ENCODE measurements at regions not wholly inside any gene's neighbourhood (a gene's known extent, or its start where the extent isn't known, plus 50 kb on each side); places are given as distances from the start of the nearest gene placed in this dataset.
"Not testable (repeated sequence)": the region's sequence is repeated elsewhere in the genome, so short reads cannot be mapped to it uniquely, and the experiment has no call there.

GRCh38 chr1:190667914-190668313, 190.2 kb upstream of the BRINP3 start:
- no peak overlapping the region for H3K27ac Mint-ChIP-seq
- DNase-seq = no peak
- no peaks in the 10 kb centered on the region for H3K4me1 Mint-ChIP-seq (ENCODE audit: low read depth)
- TF ChIP-seq CTCF (IDR thresholded peaks at IDR 0.05) = no peak
- H3K4me3 Mint-ChIP-seq = no peak overlapping the region
- H3K9me3 Mint-ChIP-seq = peaks cover 42% of the 10 kb centered on the region
- H3K36me3 Mint-ChIP-seq (ENCODE audit: low read depth) = no peaks in the 10 kb centered on the region
- H3K27me3 Mint-ChIP-seq (ENCODE audit: insufficient read depth) = peaks cover 2% of the 10 kb centered on the region

GRCh38 chr1:190679044-190679443, 201.4 kb upstream of the BRINP3 start:
- H3K27ac Mint-ChIP-seq = no peak overlapping the region
- H3K9me3 Mint-ChIP-seq = peaks cover 29% of the 10 kb centered on the region
- TF ChIP-seq CTCF (IDR thresholded peaks at IDR 0.05) = no peak
- no peak for DNase-seq
- H3K4me3 Mint-ChIP-seq = no peak overlapping the region
- H3K36me3 Mint-ChIP-seq (ENCODE audit: low read depth) = no peaks in the 10 kb centered on the region
- H3K27me3 Mint-ChIP-seq (ENCODE audit: insufficient read depth) = no peaks in the 10 kb centered on the region; the same call in 1 of the 2 replicates
- H3K4me1 Mint-ChIP-seq (ENCODE audit: low read depth) = no peaks in the 10 kb centered on the region

- Mint-ChIP-seq H3K27ac (no peak overlapping the region), H3K4me3 (no peak overlapping the region), H3K4me1 (ENCODE audit: low read depth) (no peaks in the 10 kb centered on the region), H3K27me3 (ENCODE audit: insufficient read depth) (no peaks in the 10 kb centered on the region), H3K9me3 (peaks cover 29% of the 10 kb centered on the region), H3K36me3 (ENCODE audit: low read depth) (no peaks in the 10 kb centered on the region)
- TF ChIP-seq CTCF (IDR thresholded peaks at IDR 0.05) = no peak
- no peak for DNase-seq
Measured at GRCh38 chr1:190679454-190679853, 201.8 kb upstream of the BRINP3 start.

- H3K4me3 Mint-ChIP-seq = no peak overlapping the region
- H3K9me3 Mint-ChIP-seq = peaks cover 23% of the 10 kb centered on the region
- no peak overlapping the region for H3K27ac Mint-ChIP-seq
Measured at GRCh38 chr1:190679983-190680382, 202.3 kb upstream of the BRINP3 start.

GRCh38 chr1:190685676-190686075, 208.0 kb upstream of the BRINP3 start:
- Mint-ChIP-seq H3K36me3 (ENCODE audit: low read depth) (0 out of 2 replicates have a peak, but pooled peaks cover 4% of the 10 kb centered on the region), H3K4me3 (no peak overlapping the region), H3K27me3 (ENCODE audit: insufficient read depth) (no peaks in the 10 kb centered on the region), H3K27ac (no peak overlapping the region), H3K4me1 (ENCODE audit: low read depth) (no peaks in the 10 kb centered on the region), H3K9me3 (peaks cover 31% of the 10 kb centered on the region)
- no peak for TF ChIP-seq CTCF (IDR thresholded peaks at IDR 0.05)
- DNase-seq = no peak

More at GRCh38 chr1:190679983-190680382, 202.3 kb upstream of the BRINP3 start:
- H3K27me3 Mint-ChIP-seq (ENCODE audit: insufficient read depth) = no peaks in the 10 kb centered on the region
- no peak for DNase-seq
- no peak for TF ChIP-seq CTCF (IDR thresholded peaks at IDR 0.05)
- no peaks in the 10 kb centered on the region for H3K4me1 Mint-ChIP-seq (ENCODE audit: low read depth)
- H3K36me3 Mint-ChIP-seq (ENCODE audit: low read depth) = no peaks in the 10 kb centered on the region

- TF ChIP-seq CTCF (IDR thresholded peaks at IDR 0.05) = no peak
- no peak overlapping the region for H3K27ac Mint-ChIP-seq
Measured at GRCh38 chr1:190688096-190688495, 210.4 kb upstream of the BRINP3 start.

GRCh38 chr1:190698488-190698887, 220.8 kb upstream of the BRINP3 start:
- peaks cover 29% of the 10 kb centered on the region for H3K9me3 Mint-ChIP-seq
- not testable (repeated sequence) for H3K27ac Mint-ChIP-seq; H3K4me3 Mint-ChIP-seq; H3K4me1 Mint-ChIP-seq (ENCODE audit: low read depth); H3K36me3 Mint-ChIP-seq (ENCODE audit: low read depth); H3K27me3 Mint-ChIP-seq (ENCODE audit: insufficient read depth); DNase-seq

More at GRCh38 chr1:190688096-190688495, 210.4 kb upstream of the BRINP3 start:
- 0 out of 2 replicates have a peak, but pooled peaks cover 4% of the 10 kb centered on the region for H3K36me3 Mint-ChIP-seq (ENCODE audit: low read depth)
- peaks cover 45% of the 10 kb centered on the region for H3K9me3 Mint-ChIP-seq
- DNase-seq = no peak
- no peaks in the 10 kb centered on the region for H3K4me1 Mint-ChIP-seq (ENCODE audit: low read depth)
- H3K4me3 Mint-ChIP-seq = no peak overlapping the region
- no peaks in the 10 kb centered on the region for H3K27me3 Mint-ChIP-seq (ENCODE audit: insufficient read depth)
